ENCODE measurements at regions not wholly inside any gene's neighbourhood (a gene's known extent, or its start where the extent isn't known, plus 50 kb on each side); places are given as distances from the start of the nearest gene placed in this dataset.

- DNase-seq (ENCODE audit: low spot score): no peak
Observed at GRCh38 chr6:22621701-22622100, 52.3 kb downstream of the HDGFL1 start.

GRCh38 chr6:22622351-22622750 is 53.0 kb downstream of the HDGFL1 start:
- TF ChIP-seq, protein P1, sequence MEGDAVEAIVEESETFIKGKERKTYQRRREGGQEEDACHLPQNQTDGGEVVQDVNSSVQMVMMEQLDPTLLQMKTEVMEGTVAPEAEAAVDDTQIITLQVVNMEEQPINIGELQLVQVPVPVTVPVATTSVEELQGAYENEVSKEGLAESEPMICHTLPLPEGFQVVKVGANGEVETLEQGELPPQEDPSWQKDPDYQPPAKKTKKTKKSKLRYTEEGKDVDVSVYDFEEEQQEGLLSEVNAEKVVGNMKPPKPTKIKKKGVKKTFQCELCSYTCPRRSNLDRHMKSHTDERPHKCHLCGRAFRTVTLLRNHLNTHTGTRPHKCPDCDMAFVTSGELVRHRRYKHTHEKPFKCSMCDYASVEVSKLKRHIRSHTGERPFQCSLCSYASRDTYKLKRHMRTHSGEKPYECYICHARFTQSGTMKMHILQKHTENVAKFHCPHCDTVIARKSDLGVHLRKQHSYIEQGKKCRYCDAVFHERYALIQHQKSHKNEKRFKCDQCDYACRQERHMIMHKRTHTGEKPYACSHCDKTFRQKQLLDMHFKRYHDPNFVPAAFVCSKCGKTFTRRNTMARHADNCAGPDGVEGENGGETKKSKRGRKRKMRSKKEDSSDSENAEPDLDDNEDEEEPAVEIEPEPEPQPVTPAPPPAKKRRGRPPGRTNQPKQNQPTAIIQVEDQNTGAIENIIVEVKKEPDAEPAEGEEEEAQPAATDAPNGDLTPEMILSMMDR (IDR thresholded peaks at IDR 0.05; ENCODE audit: extremely low read depth, missing control alignments): no peak
- DNase-seq (ENCODE audit: low spot score): no peak

More at GRCh38 chr6:22621701-22622100, 52.3 kb downstream of the HDGFL1 start:
- TF ChIP-seq, protein P1 (IDR thresholded peaks at IDR 0.05; ENCODE audit: extremely low read depth, missing control alignments): no peak

DNA sequence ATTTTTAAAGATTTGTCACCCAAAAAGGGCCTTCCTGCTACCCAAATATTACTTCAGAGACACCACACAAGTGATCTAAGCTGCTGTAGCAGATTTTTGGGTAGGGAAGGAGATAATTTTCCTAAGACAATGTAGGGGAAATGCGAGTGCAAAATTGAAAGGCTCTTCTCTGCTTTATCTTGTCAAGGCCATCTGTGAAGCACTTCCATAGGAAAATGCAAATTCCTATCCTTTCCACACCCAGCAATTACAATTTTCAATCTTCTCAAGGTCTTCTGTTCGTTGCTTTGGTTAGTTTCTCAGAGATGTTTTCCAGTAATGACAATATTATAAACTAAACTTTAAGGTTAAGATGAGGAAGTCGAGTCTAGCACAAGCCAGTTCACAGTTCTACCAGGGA is 53.4 kb downstream of the HDGFL1 start:
- DNase-seq (ENCODE audit: low spot score): no peak
- TF ChIP-seq, protein P1 (IDR thresholded peaks at IDR 0.05; ENCODE audit: extremely low read depth, missing control alignments): no peak

- no peak for DNase-seq (ENCODE audit: low spot score)
- TF ChIP-seq, protein P1 (IDR thresholded peaks at IDR 0.05; ENCODE audit: extremely low read depth, missing control alignments): no peak
Observed at GRCh38 chr6:22627644-22628043, 58.3 kb downstream of the HDGFL1 start.

GRCh38 chr6:22631091-22631490 is 61.7 kb downstream of the HDGFL1 start:
- TF ChIP-seq, protein P1 (IDR thresholded peaks at IDR 0.05; ENCODE audit: extremely low read depth, missing control alignments): no peak
- no peak for DNase-seq (ENCODE audit: low spot score)

DNA sequence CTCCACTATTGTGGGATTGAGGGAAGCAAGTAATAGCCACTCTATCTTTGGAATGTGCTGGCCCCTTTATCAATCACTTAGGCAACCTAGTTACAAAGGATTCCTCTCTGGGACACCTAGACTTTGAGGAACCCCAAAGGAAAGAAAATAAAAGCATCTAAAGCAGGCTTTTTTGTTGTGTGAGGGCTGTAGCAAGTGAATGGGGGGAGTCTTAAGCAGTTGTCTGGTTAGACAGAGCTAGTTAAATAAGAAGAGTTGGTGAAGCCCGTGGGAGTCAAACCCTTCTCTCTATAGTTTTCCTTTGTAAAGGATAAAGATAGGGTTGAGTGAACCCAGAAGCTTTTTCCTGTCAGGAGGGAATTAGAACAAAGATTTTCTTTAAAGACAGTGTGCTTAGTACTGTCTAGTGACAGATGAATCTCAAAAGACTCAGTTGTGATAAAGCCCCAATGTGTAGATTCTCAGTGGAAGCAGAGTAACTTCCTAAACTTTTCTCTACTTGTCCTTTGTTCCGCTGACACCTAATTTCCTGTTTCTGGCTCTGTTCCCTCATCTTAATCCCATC is 63.3 kb downstream of the HDGFL1 start:
- TF ChIP-seq, protein P1 (IDR thresholded peaks at IDR 0.05; ENCODE audit: extremely low read depth, missing control alignments): no peak
- DNase-seq (ENCODE audit: low spot score): no peak

DNA sequence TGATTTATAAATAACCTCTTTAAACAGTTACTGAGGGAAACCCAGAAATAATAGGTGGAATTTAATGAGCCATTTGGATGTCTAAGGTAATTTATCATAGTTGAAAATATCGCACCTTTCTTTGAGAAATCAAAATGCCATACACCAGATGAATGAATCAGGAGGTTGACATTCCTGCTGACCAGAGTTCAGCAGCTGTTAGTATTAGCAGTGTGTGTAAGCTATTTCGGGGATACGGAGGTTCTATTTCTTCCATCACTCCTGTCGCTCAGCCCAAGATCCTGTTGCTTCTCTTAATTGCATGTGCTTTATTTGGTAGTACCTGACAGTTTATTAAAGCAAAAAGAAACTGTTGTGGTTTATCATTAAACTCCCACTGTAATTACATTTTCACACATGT is 67.1 kb downstream of the HDGFL1 start:
- no peak for DNase-seq (ENCODE audit: low spot score)
- TF ChIP-seq, protein P1 (IDR thresholded peaks at IDR 0.05; ENCODE audit: extremely low read depth, missing control alignments): no peak
